Stimulated activated CD8-positive, alpha-beta memory T cell treated with anti-CD3 and anti-CD28 coated beads, Interleukin-12 subunit alpha, Interleukin-12 subunit beta, amount 100 ng/mL, for 1 hour (primary cell): ENCODE measurements at regions not wholly inside any gene's neighbourhood (a gene's known extent, or its start where the extent isn't known, plus 50 kb on each side); places are given as distances from the start of the nearest gene placed in this dataset.
A peak's percentile ranks its signal among the peaks of the same experiment; 100 is the strongest.
"Not testable (repeated sequence)": the region's sequence is repeated elsewhere in the genome, so short reads cannot be mapped to it uniquely, and the experiment has no call there.

Experiments used
- DNase-seq: peaks from one replicate; pipeline ENCODE4 v3.0.0-alpha.2; 2020; ENCODE audit warnings: low read depth

DNA sequence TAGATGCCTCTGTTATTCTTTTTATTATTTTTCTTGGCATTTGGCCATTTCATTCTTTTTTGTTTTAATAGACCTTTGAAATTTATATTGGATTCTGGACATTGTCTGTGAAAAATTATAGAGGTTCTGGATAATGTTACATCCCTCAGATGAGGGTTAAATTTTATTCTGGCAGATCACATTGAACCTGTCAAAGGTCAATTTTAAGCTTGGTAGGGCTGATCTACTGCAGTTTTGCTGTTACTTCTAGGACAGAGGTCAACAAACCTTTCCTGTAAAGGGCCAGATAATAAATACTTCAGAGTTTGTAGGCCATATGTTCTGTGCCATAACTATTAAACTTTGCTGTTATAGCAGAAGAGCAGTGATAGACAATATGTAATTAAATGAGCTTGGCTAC lies 318.9 kb upstream of the DPPA4 start:
- no peak for DNase-seq

DNA sequence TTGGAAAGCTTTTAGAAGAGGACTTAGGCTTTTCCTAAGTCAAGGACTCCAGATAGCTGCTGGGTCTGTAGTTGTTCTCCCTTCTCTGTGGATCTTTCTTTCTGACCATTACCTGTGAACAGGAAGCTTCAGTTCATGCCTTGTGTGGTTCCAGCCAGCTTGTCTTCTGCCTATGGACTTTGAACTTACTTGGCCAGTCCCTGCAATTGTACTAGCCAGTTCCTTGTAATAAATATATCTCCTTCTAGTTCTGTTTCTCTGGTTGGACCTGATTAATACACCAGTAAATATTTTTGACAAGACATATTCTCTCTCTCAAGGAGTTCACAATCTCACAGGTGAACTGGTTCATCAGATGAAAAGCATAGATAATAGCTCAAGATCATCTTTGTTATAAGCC lies 341.3 kb upstream of the DPPA4 start:
- no peak for DNase-seq

DNA sequence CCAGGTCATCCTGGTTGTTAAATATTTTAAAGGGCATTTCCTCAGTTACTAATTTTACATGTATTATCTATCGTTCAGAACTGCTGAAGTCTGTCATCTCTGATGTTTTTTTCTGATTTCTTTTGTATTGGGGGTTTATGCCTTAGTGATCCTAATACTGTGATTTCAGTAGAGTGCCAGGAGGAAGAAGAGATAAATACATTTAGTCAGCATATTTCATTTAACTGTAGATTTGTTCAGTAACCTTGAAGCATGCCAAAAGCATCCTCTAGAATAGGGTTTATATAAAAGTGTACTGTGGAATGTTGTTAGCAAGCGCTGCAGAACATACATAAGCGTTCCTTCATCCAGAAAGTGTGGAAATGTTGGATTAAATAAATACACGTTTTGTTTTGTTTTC lies 342.3 kb upstream of the DPPA4 start:
- no peak for DNase-seq

DNA sequence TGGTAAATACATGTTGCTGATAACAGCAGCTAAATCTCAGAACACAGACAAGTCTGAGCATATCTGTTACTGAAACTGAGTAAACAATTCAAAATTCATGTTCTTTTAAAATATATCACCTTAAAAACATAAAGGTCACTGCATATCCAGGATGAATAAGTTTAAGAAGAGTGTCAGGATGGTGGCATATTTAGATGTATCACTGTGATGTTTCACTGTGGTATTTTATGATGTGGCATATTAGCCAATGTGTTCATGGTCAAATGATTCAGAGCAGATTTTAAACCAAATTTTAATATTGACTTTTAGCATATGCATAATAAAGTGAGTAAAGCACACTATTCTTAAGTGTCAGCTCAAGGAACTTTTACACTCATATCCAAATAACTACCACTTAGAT lies 346.4 kb upstream of the DPPA4 start:
- DNase-seq: no peak

DNA sequence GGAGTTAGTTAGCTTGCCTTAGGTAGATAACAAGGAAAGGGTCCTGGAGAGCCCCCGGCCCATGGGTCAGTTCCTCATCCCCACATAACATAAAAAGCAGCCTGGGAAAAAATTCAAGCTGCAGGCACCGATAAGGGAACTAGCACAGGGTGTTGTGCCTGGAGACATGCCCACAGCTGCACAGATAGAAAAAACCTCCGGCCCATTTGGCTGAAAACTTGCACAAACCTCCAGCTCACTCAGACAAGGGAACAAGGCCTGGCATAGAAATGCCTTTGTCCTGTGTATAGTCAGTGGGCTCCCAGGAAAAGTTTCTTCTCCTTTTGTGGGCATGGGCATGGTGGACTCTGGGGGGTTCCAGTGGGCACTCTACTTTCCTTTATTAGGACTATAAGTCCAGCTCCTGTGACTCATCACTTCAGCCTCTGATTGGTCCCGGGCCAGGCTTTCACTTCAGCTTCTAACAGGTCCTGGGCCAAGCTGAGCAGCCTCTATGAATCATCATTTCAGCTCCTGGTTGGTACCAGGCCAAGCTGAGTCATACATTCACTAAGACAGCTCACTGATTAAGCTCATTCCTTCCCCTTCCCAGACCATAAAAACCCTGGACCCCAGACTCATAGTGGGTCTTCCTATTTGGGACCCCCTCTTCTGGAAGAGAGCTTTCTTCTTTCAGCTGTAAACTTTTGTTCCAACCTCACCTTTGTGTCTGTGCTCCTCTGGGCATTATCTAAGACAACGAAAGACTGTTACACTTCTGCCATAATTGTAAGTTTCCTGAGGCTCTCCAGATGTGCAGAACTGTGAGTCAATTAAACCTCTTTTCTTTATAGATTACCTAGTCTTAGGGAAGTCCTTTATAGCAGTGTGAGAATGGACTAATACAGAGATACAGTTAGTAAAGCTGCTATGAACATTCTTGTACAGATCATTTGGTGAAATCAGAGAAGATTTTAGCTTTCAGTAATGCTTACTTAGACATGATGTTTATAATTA lies 348.0 kb upstream of the DPPA4 start:
- DNase-seq: no peak

DNA sequence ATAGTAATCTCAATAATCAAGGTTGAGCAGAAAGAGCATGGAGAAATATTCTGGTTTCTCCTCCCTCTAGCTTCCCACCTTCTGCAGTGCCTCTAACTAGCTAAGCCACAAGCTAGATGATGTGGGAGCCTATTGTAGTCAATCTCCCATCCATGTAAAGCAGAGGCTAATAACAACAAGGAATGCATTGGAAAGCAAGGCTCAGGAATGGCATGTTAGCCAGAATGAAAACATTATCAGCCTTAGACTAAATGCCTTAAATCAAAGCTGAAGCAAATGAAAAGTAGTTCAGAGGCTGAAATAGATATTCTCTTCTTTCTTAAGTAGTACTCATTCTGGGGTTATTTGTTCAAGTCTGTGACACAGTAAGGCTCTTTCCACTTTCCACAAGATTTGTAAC lies 350.3 kb upstream of the DPPA4 start:
- no peak for DNase-seq

DNA sequence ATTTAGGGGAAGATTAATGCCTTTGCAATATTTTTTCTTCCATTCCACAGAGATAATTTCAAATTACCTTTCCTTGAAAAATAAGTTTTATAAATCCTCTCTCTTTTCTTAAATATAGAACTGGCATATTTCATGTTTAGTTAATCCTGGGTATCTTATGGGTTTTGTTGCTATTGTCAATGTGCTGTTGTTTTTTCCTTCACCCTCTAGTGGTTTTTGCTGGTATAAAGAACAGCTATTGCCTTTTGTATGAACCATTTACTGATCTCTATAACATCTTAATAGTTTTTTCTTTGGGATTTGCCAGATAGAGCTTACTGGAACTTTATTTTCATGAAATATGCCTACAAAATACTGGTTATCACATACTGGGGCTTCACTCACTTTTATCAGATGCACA lies 359.6 kb upstream of the DPPA4 start:
- no peak for DNase-seq

DNA sequence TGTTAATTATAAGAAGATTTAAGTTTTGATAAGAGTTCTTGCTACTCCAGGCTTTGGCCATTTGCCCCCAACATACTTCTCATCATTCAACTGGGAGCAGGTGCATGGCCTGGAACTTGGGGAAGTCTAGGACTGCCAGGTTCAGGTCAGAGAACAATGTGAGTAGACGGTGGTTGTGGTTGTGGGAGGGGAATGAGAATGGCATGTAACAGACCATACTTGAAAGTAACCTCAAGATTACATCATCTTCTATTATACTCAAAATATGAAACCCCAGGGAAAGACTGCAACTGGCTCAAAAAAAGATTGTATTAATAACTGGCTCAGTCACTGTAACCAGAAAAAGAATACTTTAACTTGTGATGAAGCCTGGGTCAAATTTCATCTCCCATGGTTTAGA lies 364.9 kb upstream of the DPPA4 start:
- DNase-seq: no peak

DNA sequence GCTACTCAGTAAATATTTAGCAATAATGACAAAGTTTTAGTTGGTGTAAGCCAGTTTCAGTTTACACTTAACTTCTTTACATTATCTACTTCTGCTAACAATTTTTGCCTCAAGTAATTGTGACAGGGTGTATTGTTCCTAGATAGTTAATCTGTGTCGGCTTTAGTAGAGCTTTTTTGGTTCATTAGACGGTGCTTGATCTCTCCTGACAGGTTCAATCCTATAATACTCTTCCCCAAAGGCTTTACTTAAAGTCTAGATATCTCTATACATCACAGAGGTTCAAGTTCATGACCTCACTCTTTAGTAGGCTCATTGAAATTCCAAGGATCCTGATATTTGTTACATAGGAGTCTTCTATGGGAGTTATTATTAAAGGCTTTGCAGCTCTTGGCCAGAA lies 365.6 kb upstream of the DPPA4 start:
- DNase-seq: no peak

DNA sequence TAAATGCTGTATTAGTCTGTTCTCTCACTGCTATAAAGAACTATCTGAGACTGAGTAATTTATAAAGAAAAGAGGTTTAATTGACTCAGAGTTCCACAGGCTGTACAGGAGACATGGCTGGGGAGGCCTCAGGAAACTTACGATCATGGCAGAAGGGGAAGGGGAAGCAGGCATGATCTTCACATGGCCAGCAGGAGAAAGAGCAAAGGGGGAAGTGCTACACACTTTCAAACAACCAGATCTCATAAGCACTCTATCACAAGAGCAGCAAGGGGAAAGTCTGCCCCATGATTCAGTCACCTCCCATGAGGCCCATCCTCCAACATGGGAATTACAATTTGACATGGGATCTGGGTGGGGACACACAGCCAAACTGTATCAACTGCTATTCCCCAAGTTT lies 367.8 kb upstream of the DPPA4 start:
- not testable (repeated sequence) for DNase-seq

DNA sequence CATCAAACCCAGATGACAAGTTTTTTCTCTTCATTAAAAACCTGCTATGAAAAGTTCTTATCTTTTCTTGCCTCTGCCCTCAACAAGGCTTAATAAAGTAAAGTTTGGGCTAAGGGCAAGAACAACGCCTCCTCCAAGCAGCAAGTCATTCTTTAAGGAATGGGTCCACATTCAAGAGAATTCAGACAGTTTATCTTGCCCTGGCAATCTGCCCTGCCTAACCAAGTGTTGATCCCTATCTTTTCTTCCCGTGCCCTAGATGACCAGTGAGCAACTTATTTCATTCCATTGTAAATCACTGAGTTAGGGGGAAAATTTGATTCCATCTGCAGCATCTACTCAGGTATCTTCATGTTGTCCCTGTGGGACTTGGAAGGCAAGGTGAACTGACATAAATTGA lies 370.3 kb upstream of the DPPA4 start:
- no peak for DNase-seq

DNA sequence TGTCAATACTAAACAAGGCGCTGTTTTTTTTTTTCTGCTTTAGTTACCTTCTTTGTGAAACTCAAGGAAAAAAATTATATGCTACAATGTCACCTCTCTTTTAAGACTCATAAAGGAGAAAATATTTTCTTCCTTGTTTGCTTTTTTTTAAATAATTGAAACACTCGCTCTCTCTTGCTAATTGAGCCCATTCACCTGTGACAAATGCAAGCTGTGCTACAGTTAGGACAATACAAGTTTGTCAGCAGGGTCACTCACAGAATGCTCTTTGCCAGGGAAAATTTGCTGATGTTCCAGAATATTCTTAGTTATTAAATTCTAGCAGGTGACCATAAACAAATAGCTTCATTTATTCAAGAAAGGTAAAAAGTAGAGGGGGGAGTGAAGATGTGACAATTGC lies 375.9 kb upstream of the DPPA4 start:
- no peak for DNase-seq

DNA sequence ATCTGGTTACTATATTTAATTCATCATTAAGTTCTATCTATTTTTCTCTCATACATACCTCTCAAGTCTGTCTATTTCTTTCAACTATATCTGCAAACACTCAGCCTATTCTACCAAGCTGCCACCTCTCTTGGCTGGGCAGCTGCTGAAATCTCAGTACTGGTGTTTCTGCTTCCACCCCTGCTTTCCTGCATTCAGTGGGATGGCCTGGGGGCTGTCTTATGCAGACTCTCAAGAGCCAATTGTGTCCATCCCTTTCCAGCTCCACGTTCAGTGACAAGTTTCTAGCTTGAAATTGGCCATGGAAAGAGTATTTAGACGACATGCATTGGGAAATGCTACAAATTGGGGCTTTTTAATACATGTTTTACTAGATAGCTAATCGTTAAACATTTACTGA lies 378.4 kb upstream of the DPPA4 start:
- no peak for DNase-seq

DNA sequence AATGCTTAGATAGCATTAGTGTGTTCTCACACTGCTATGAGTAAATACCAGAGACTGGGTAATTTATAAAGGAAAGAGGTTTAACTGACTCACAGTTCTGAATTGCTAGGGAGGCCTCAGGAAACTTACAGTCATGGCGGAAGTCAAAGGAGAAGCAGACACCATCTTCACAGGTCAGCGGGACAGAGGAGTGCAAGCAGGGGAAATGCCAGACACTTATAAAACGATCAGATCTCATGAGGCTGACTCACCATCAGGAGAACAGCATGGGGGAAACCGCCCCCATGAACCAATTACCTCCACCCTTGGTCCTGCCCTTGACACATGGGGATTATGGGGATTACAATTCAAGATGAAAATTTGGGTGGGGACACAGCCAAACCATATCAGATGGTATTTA lies 381.5 kb upstream of the DPPA4 start:
- DNase-seq: no peak

DNA sequence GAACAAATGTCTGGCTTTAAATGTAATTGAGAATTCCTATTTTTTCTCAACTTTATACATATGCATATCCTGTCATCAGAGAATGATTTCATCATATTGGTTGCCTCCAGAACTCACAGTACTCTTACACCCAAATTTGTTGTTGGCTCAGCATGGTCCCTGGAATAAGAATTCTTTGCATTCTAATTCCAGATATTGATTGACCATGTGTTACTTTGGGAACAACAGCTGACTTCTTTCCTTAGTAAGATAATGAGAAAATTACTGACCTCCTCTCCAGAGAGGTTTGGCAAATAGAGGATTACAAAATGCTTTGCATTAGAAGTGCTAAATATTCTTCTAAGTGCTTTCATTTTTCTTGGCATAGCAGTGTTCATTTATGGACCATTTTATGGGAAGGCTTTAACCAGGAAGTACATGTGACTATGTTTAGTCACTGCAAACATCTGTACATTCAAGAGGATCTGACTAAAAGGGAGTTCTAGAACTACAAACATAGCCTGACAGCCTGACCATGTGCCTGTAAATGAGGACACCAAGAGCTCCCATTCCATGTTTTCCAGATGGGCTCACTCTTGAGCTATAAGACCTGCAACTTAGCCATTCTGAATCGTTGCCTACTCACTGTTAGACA lies 391.6 kb upstream of the DPPA4 start:
- no peak for DNase-seq

DNA sequence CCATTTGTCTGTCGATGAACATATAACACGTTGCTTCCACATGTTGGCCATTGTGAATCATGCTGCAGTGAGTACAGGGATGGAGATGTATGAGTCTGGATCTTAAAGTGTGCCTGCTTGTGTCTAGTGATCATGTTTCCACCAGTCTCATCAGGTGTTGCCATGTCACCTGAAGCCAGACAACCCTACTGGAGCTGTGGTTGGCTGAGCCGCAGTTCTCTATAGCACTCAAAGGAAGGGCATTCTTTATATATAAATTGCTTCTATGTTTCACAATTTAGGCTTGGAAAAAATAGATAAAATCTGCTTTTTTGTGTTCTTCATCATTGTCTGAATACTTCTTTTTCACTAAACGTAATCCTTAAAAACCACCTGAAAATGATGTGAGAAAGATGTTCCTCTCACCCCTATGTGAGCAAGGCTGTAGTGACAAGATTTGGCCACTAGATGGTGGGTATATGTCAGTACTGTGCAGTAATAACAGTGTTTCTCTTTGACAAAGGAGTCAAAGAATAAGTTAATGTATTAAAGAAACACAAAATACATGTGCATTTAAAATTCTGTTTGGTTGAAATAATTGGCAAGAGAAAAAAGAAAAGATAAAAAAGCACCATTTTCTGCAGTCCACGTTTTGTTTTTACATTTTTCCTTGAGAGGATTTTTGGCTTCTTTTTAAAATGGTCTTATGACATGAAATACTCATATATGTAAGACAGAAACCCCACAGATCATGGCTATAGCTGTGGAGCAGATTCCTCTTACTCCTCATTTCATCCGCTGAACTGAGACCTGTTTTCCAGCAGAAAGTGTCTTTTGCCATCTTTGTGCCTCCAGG lies 394.5 kb upstream of the DPPA4 start:
- peak; percentile 42 for DNase-seq

DNA sequence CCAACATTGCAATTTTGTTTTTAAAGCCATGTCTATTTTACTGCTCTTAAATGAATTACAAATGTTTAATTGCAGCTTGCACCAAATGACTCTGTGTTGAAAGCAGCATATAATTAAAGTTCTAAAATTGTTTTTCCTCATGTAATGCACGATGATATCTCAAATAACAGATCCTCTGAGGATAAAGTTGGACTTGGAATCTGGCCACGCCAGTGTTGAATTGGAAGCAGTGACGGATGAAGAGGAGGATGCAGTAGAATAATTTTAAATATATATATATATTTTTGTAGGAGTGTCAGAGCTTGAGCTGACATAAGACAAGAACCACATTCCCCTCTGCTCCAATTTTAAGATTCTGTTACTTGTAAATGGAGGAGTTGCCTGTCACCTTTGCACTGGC lies 406.6 kb upstream of the DPPA4 start:
- no peak for DNase-seq

DNA sequence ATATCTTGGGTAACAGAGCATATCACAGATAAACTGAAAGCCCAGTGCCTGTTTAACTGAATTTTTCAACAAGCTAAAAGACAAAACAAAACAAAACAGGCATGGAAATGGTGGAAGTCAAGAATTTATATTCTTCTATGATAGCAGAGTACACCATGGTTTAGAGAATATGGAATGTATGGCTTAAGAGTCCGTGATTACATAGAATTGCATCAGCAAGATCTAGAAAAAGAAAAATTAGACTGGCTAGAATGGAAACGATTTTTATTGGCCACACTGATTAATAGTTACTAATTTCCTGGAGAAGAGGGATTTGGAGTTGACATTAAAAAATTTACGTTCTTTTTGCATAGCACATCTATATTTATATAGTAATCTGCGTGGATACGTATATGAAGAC lies 435.2 kb upstream of the DPPA4 start:
- no peak for DNase-seq

DNA sequence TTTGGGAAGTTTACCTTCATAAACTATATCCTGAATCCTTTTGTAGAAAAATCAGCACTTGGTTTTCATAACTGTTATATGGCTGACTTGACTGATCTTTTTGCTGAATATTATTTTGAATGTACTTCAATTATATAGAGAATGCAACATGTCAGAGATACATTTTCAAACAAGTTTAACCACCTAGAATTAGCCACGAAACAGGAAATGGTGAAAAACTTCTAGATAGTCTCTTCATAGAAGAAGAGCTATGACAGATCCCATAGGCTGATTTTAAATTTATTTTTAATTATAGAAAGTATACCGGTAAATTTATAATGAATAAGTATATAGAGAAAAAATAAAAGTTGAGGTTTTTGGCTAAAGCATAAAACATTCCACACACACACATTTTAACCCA lies 436.8 kb upstream of the DPPA4 start:
- no peak for DNase-seq

DNA sequence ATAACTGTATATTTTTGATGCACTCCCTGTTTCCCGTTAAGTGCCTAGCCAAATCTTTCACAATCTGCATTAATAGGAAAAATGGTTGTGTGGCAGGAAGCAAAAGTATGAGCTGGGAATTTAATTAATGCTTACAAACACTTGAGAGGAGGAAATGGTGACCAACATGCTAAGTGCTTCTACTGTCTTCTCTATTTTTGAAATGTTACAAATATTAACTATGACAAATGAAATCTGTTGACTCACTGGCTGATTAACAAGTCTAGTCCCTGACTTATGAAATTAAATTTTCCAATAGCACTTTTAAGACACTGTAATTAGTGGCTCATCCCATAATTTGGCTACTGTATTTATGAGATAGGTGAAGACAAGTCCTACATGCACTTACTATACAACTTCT lies 446.9 kb upstream of the DPPA4 start:
- no peak for DNase-seq

DNA sequence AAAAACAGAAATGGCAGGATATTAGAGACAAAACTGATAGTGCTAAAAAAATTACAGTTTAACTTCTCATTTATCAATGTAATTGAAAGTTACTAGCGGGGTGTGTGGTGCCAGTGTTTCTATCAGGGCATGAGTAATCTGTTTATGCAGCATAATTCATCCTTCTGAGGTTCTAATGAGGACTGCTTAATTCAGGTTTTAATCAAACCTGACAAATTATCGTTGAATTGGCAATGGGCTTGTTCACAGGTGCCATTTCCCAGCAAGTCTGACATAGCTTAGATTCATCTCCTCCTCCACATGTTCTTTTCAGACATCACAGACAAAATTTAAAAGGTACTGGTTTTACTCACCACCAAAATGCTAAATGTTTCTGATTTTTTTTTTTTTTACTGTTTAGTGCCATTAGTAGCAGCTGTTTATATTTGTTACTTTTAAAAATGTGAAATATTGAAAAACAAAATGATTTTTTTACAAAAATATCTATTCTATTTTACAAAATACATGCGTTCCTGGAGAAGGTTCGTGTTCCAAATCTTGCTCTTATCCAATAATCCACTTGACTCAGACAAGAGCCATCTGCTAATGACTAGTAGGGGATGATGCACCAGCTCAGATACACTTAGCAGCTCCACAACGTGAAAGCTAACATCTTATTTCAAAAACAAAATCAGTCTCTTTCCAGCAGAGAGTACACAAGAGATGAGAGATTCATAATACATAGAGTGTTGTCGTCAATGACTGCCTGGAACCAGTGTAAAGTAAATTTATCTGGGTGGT lies 447.7 kb upstream of the DPPA4 start:
- DNase-seq: no peak

DNA sequence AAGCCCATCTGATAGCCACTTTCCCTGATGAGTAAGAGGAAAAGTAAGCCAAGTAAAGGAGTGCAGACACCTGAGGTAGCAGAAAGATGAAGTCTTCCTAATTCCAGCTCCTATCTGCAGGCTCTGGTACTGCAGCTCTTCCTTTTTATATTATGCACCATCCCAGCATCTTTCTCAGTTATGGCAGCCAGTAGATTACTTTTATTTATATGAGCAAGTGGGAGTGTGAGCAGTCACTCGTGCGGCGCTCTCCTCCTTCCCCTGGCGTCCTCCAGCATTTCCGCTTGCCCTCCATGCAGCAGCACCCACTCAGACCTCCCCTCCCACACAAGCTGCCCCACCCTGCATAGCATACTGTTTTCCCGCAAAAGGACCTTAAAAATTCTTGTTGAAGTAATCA lies 465.9 kb upstream of the DPPA4 start:
- DNase-seq: no peak
